GM12878 (cell line): ENCODE measurements at regions not wholly inside any gene's neighbourhood (a gene's known extent, or its start where the extent isn't known, plus 50 kb on each side); places are given as distances from the start of the nearest gene placed in this dataset.

Experiments used
- ATAC-seq: fragments of 200-7000 bp; cut with Tn5 transposase; 3 replicates; pipeline ENCODE4 v1.9.1; 2020; ENCODE audit warnings: mild to moderate bottlenecking, moderate library complexity
- BruUV-seq: library from RNA; stranded (reverse); fragments of 400-500 nt; replicated peaks from 2 replicates; lab custom pipeline; 2021; lab: Mats Ljungman, UMichigan
- CTCF ChIA-PET: fragments of 300-600 bp; sonication (Branson Sonifier 250); formaldehyde crosslinking; extraction: SDS; loops from one replicate; lab custom pipeline; 2021; ENCODE audit warnings: inconsistent platforms; lab: Yijun Ruan, JAX
- POLR2A ChIA-PET: fragments of 350-600 bp; formaldehyde crosslinking; extraction: SDS; loops from one replicate; lab custom pipeline; 2021; ENCODE audit warnings: inconsistent platforms; lab: Charles Lee
- RAD21 ChIA-PET: fragments of 300-600 bp; sonication (Branson Sonifier 250); formaldehyde crosslinking; loops from one replicate; lab custom pipeline; 2023; ENCODE audit warnings: antibody characterized with exemption; ENCODE audit not compliant: unreplicated experiment; lab: Charles Lee
- SMC1A ChIA-PET: fragments of 300-600 bp; sonication (Branson Sonifier 250); formaldehyde crosslinking; loops from one replicate; lab custom pipeline; 2023; ENCODE audit not compliant: unreplicated experiment, uncharacterized antibody; lab: Charles Lee
- DNase-seq: peaks from one replicate; pipeline ENCODE4 v3.0.0-alpha.2; 2011; ENCODE audit warnings: low read depth, low spot score
- FAIRE-seq: peaks from 3 replicates; lab custom pipeline; 2011; peaks lifted over from hg19 to GRCh38; lab: Jason Lieb, UNC
- H2AFZ ChIP-seq: 2 replicates; pipeline ENCODE4 v1.6.0; 2011; ENCODE audit warnings: low read depth, low read length, control low read depth; ENCODE audit not compliant: control insufficient read depth
- H3K27ac ChIP-seq: 2 replicates; pipeline ENCODE4 v1.5.1; 2011; ENCODE audit warnings: control low read depth; ENCODE audit not compliant: control insufficient read depth, insufficient read depth
- H3K27me3 ChIP-seq, 2 experiments: replicated peaks in 1 of 2; 2 replicates each; pipeline versions ENCODE4 v1.6.0 to v1.6.1; 2011; ENCODE audit warnings: low read length in 1 of 2; ENCODE audit not compliant: control insufficient read depth in 2 of 2, insufficient read depth in 2 of 2
- H3K36me3 ChIP-seq, 2 experiments: 2 replicates each; pipeline ENCODE4 v1.5.1; 2011; ENCODE audit warnings: low read length in 1 of 2; ENCODE audit not compliant: control insufficient read depth in 2 of 2, insufficient read depth in 2 of 2
- H3K4me1 ChIP-seq: 2 replicates; pipeline ENCODE4 v1.6.1; 2011; ENCODE audit warnings: mild to moderate bottlenecking, low read length, moderate library complexity, mixed read lengths; ENCODE audit not compliant: control insufficient read depth, insufficient read depth
- H3K4me2 ChIP-seq: 2 replicates; pipeline ENCODE4 v1.6.0; 2011; ENCODE audit warnings: control low read depth; ENCODE audit not compliant: control insufficient read depth, insufficient read depth
- H3K4me3 ChIP-seq: fragments of 200-600 bp; sonication (generic); 2 replicates; pipeline ENCODE4 v1.5.1; 2016
- H3K79me2 ChIP-seq: 2 replicates; pipeline ENCODE4 v1.6.0; 2011; ENCODE audit warnings: low read length; ENCODE audit not compliant: control insufficient read depth, insufficient read depth
- H3K9ac ChIP-seq: 2 replicates; pipeline ENCODE4 v1.8.0; 2011; ENCODE audit warnings: low read length, control low read depth, mixed read lengths; ENCODE audit not compliant: control insufficient read depth, insufficient read depth
- H3K9me3 ChIP-seq: replicated peaks from 3 replicates; pipeline ENCODE4 v1.5.1; 2011; ENCODE audit warnings: mild to moderate bottlenecking, low read length; ENCODE audit not compliant: control insufficient read depth, insufficient read depth
- H4K20me1 ChIP-seq: 2 replicates; pipeline ENCODE4 v1.6.0; 2011; ENCODE audit not compliant: control insufficient read depth, insufficient read depth
- CBFB ChIP-seq: IDR thresholded peaks from 2 replicates; pipeline ENCODE4 v1.6.1; 2016; ENCODE audit warnings: antibody characterized with exemption, low read depth
- FOXM1 ChIP-seq: IDR thresholded peaks from 2 replicates; pipeline ENCODE4 v1.6.1; 2012; ENCODE audit warnings: low read depth, mild to moderate bottlenecking, inconsistent platforms, low read length, moderate library complexity
- GATAD2B ChIP-seq: fragments of 450-650 bp; conservative IDR thresholded peaks from 2 replicates; pipeline ENCODE4 v1.6.1; 2017; ENCODE audit warnings: low read depth, mild to moderate bottlenecking, moderate library complexity
- HDAC2 ChIP-seq: fragments of 200-600 bp; sonication (generic); IDR thresholded peaks from 2 replicates; pipeline ENCODE4 v1.6.1; 2017
- KDM1A ChIP-seq: fragments of 200-600 bp; sonication (generic); IDR thresholded peaks from 2 replicates; pipeline ENCODE4 v1.6.1; 2016; ENCODE audit warnings: borderline replicate concordance
- MTA3 ChIP-seq: IDR thresholded peaks from 2 replicates; pipeline ENCODE4 v1.6.1; 2012; ENCODE audit warnings: low read length, inconsistent platforms, borderline replicate concordance
- NFYB ChIP-seq: IDR thresholded peaks from 2 replicates; pipeline ENCODE4 v1.6.1; 2011; ENCODE audit warnings: low read depth, mild to moderate bottlenecking, low read length, improper control_type of control experiment, moderate library complexity; ENCODE audit not compliant: insufficient read depth
- PML ChIP-seq: IDR thresholded peaks from 2 replicates; pipeline ENCODE4 v1.6.1; 2012; ENCODE audit warnings: low read length, inconsistent platforms
- TCF3 ChIP-seq: IDR thresholded peaks from 2 replicates; pipeline ENCODE4 v1.6.1; 2012; ENCODE audit warnings: low read depth, mild to moderate bottlenecking, low read length, borderline replicate concordance; ENCODE audit not compliant: insufficient read depth
- WGBS: methylation state at CpG from one replicate; pipeline ENCODE4 v1.1.6; 2016; ENCODE audit warnings: low lambda C conversion rate; ENCODE audit not compliant: insufficient replicate concordance, insufficient coverage; ENCODE audit errors: missing lambda C conversion rate; 5-methylcytosine and 5-hydroxymethylcytosine counted together
- in situ Hi-C: fragments of 300-500 bp; cut with MboI; formaldehyde crosslinking; loops from 9 replicates; pipeline ENCODE4 v1.14.3; 2018; ENCODE audit warnings: mixed read lengths
- intact Hi-C: fragments of 100-400 bp; cut with micrococcal nuclease; formaldehyde crosslinking; loops from one replicate; pipeline ENCODE4 v1.14.2; 2022; ENCODE audit not compliant: unreplicated experiment
- TF ChIP-seq, protein P1 (sequence below): IDR thresholded peaks from 2 replicates; pipeline ENCODE4 v1.6.1; 2012; ENCODE audit warnings: mild to moderate bottlenecking, low read depth, low read length

DNA sequence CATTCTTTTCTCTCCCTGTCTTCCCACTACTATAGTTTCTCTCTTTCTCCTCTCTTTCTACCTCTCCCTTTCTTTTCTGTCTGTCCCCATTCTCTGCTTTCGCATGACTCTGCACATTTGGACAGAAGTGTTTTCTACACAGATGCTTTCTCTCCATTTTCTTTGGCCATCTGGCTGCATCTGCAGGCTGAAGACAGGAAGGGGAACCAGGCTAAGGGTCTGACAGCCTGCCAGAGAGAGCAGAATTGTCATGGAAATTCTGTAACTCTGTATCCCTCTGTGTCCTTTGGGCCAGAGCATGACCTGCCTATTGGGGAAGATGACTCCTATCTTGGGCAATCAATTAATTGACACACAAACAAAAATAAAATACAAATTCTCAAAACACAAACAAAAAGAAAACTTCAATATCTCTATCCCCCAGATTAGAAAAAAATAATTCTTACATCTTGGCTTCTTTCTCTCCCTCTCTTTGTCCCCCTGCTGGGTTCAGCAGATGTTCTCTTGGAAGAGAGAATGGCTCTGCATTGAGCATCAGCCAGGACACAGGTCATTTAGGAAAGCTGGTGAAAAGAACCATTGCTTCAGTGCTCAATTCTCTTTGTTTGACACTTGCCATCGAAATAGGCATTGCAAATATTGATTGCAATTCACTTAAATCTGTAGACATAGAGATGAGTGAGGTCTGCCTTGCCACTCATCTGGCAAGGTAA is 415.9 kb upstream of the KLF4 start:
- POLR2A ChIA-PET: no interaction called here
- no peaks in the 10 kb centered on the region for H4K20me1 ChIP-seq
- no peak overlapping the region for H3K4me2 ChIP-seq
- no peaks in the 10 kb centered on the region for H3K27me3 ChIP-seq
- ATAC-seq: no peak
- RAD21 ChIA-PET: no interaction called here
- CTCF ChIA-PET: no interaction called here
- H3K27ac ChIP-seq: no peak overlapping the region
- H3K36me3 ChIP-seq: no peaks in the 10 kb centered on the region
- FAIRE-seq: no peak
- H3K79me2 ChIP-seq: no peaks in the 10 kb centered on the region
- no peaks in the 10 kb centered on the region for H3K4me1 ChIP-seq
- H2AFZ ChIP-seq: no peak overlapping the region
- no peaks in the 10 kb centered on the region for H3K9me3 ChIP-seq
- DNase-seq: no peak
- no peak for TF ChIP-seq TCF3
- no peak for TF ChIP-seq MTA3
- TF ChIP-seq PML: no peak
- no peak for TF ChIP-seq HDAC2
- TF ChIP-seq GATAD2B: no peak
- no peak for TF ChIP-seq CBFB
- no peak for TF ChIP-seq NFYB
- TF ChIP-seq KDM1A: no peak
- TF ChIP-seq, protein P1, sequence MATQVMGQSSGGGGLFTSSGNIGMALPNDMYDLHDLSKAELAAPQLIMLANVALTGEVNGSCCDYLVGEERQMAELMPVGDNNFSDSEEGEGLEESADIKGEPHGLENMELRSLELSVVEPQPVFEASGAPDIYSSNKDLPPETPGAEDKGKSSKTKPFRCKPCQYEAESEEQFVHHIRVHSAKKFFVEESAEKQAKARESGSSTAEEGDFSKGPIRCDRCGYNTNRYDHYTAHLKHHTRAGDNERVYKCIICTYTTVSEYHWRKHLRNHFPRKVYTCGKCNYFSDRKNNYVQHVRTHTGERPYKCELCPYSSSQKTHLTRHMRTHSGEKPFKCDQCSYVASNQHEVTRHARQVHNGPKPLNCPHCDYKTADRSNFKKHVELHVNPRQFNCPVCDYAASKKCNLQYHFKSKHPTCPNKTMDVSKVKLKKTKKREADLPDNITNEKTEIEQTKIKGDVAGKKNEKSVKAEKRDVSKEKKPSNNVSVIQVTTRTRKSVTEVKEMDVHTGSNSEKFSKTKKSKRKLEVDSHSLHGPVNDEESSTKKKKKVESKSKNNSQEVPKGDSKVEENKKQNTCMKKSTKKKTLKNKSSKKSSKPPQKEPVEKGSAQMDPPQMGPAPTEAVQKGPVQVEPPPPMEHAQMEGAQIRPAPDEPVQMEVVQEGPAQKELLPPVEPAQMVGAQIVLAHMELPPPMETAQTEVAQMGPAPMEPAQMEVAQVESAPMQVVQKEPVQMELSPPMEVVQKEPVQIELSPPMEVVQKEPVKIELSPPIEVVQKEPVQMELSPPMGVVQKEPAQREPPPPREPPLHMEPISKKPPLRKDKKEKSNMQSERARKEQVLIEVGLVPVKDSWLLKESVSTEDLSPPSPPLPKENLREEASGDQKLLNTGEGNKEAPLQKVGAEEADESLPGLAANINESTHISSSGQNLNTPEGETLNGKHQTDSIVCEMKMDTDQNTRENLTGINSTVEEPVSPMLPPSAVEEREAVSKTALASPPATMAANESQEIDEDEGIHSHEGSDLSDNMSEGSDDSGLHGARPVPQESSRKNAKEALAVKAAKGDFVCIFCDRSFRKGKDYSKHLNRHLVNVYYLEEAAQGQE: no peak
- no peak for TF ChIP-seq FOXM1
- TF ChIP-seq, all 136 proteins: peak for 0
- BruUV-seq: no TSS peak
- intact Hi-C loops: no loop called here
- SMC1A ChIA-PET: interaction anchor here (1.2 kb wide), 1 partner anchor 14 kb away, joined by 4 read pairs; no protein-coding TSS in a partner anchor
- no peak overlapping the region for H3K9ac ChIP-seq
- WGBS: 0% methylated on average over 2 of the region's 2 CpGs
- in situ Hi-C loops: no loop called here
- no peak overlapping the region for H3K4me3 ChIP-seq
